Kasumi-1 (cell line): ENCODE measurements at regions not wholly inside any gene's neighbourhood (a gene's known extent, or its start where the extent isn't known, plus 50 kb on each side); places are given as distances from the start of the nearest gene placed in this dataset.
"Not testable (repeated sequence)": the region's sequence is repeated elsewhere in the genome, so short reads cannot be mapped to it uniquely, and the experiment has no call there.

Source experiments
- DNase-seq, 2 experiments: peaks; one replicate each; lab custom pipeline; 2025; lab: John Stamatoyannopoulos, UW

DNA sequence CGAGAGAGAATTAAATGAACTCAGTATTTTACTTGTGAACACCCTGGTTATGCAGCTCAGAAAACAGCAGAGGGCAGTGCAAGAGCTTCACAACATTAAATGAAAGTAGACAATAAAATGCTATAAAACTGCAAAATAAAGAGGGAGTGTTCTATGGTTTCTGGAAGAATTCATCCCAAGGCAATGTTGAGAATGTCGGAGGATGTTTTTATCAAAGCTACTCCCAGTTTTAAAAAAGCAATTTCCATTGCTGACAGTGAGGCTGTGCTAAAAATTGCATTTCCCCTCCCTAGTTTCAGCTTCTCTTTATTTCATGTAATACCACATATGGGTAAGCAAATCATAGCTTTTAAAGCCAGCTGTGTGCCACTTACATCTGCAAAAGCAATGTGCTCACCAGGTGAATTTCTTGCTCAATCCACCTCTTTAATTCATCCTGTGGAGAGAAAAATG, 296.8 kb downstream of the RAB38 start:
- peak; percentile 34 to 50 for DNase-seq

DNA sequence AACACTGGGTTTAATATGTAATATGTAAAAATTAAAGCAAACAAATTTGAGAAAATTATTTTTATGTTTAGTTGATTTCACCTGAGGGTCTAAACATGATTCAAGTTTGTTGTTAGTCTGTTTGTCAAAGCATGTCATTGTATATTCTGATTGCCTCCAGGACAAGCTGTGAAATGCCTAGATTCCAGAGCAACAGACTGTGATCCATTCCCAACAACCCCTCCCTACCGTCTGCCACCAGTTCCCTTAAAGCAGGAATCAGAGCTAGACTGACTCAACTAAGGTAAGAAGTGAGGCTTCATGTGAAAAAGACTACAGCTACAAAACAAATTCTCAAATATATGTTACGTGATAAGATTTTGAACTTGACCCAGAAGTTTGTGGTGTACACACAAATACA, 304.2 kb downstream of the RAB38 start:
- no peak for DNase-seq

DNA sequence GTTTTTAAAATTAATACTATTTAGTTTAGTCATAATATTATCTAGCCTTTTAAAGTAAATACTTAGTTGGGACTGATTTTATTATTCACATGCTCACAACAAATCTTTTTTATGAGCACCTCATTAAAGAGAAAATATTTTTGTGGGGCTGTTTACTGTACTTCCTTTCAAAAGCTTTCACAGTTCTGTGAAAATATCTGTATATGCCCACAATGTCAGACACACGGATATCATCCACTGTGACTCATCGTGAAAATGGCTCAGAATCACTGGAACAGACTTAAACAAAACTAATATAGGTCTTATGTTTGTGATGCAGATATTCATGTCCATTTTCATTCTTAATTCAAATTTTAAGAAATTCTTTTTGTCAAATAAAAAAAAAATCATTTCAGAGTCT, 305.2 kb downstream of the RAB38 start:
- DNase-seq, result no peak

DNA sequence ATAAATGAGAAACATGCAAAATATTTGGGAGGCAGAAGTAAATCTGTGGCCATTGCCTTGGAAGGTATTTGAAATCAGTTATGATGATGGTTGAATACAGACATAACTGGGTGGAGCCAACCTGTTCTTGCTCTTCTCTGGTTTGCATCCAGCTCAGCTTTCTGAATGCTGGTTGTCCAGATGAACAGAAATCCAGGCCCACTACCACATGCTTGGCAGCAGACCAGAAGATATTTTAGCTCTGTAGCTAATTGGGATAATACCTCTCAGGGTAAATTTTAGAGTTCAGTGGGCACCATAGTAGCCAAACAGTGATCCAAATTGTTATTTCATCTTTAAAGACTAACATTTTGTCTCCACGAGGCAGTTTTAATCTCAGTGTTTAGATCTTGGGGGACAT, 308.3 kb downstream of the RAB38 start:
- no peak for DNase-seq

DNA sequence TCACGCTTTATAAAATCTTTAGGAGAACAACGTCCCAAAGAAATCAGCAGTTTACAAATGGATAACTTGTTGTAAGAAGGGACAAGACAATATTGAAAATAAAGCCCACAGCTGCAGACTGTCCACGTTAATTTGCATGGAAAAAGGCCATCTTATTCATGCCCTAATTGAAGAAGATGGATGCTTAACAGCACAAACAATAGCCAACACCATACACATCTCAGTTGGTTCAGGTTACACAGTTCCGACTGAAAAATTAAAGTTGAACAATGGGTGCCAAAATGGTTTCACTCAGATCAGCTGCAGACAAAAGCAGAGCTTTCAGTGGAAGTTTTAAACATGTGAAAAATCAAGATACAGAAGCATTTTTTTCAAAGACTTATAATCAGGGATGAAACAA, 314.2 kb downstream of the RAB38 start:
- no peak for DNase-seq

DNA sequence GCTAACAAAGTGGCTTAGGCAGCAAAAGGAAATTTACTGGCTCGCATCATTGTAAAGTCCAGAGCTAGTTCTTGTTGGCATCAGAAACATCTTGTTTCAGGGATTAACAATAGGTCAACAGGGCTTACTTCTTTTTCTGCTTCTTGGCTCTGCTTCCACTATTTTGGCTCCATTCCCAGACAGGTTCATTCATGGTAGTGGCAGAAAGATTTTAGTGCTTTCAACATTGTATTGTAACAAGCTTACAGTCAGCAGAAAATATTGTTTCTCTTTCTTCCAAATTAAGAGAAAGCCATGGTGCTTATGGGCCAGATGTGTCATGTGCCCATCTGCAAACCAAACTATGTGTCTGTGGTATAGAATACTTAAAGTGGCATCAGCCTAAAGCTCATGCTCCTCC, 315.6 kb downstream of the RAB38 start:
- no peak for DNase-seq

DNA sequence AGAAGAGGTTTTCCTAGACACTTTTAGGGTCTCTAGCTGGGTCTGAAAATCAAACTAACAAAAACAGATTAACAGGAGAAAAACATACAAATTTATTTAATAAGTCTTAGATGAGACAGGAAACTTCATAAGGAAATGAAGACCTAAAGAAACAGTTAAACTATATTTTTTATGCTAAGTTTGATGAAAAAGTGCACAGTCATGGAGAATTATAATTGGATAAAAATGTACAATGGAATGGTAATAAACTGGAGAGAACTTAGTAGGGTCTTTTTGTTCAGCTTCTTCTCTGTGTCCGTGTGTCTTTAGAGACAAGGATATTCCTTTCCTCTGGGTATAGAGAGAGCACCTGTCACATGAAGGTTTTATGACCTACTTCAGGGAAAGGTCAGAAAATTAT, 323.4 kb downstream of the RAB38 start:
- no peak for DNase-seq

DNA sequence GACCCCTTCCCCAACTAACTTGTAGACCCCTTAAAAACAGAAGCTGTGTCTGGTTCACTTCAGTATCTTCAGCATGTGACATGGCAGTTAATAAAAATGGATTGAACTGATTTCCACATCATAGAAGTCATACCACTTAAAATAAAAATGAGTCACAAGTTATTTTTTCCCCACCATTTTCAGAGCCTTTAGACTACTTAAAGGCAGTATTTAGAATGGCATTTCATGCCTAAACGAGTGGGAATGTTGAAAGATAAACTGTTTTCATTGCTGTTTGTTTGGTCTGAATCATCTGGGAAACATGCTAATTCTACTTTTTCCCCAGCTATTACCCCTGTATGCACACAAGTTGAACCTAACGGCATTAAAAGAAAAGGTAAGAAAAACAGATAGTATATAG, 324.0 kb downstream of the RAB38 start:
- no peak for DNase-seq

DNA sequence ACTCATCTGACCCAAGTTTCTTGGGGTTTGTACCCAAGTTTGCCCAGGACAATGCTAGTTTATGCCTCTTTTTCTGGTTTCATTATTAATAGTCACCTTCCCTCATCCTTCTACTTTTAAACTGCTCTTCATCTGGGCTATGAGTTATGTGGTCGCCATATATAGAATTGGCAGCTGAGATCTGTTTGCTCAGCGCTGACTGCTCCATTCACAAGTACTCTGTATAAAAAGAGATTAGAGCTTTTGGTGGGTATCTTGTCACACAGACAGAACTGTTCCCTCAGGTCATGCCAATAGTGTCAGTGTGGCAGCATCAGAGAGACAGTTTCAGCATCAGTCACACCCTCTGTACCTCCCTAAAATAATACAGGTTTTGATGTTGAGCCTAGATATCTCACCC, 326.0 kb downstream of the RAB38 start:
- no peak for DNase-seq

DNA sequence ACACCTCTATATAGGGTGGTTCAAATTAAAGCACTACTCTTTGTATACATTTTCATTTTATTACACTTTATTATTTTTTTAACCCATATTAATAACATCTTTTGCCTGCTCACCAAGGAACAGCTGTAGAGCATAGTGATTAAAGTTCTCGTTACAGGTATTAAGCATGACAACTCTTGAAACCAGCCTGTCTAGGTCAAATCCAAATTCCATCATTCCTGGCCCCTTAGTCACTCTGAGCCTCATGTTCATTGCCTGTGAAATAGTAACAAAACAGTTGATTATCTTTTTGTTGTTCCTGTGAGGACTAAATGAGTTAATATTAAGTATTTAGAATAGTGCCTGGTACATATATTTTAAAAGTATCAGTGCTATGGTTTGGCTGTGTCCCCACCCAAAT, 334.5 kb downstream of the RAB38 start:
- DNase-seq, result no peak

DNA sequence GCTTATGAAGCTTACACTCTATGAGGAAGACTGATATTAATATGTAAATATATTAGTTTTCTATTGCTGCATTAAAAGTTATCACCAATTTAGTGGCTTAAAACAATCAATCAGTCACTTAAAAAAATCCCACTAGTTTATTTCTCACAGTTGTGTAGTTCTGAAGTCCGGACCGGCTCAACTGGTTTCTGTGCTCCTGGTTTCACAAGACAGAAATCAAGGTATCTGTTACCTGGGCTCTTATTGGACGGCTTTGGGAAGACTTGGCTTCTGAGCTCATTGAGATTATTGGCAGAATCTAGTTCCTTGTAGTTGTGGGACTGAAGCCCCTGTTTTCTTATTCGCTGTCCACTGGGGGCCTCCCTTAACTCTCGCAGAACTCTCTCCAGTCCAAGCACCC, 343.0 kb downstream of the RAB38 start:
- no peak for DNase-seq

DNA sequence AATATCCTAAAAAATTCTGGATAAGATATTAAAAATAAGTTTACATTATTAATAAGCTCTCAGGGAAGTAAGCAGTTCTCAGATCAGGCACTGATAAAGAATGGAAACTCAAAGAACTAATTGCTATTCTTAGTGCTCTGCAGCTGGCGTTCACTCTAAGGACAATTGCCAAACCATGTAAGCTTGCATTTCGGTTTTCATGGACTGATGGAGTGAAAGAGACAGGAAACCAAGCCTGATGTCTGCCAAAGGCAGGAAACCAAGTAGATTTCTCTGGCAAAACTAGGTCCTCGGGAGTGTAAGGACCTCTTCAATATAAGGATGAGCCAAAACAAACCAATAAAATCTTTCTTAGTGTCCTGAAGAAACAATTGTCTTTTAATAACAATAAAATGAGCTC, 355.2 kb downstream of the RAB38 start:
- no peak for DNase-seq

DNA sequence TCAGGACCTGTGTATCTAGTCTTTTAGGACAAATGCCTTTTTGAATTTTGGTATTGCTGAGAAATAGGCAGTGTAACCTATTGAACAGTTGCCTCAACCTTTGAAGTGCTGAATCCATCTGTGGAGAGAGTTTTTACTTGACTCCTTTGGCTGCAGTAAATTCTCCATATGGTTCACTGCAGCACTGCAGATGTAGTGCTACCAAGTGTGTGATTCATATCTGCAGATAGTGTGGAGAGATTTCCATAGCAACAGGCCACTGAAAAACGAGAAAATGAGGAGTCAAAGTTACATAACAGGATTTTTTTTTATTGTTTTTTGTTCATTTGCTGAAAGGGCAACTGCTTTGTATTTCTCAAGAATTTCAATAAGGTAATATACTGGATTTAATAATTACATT, 356.1 kb downstream of the RAB38 start:
- DNase-seq, result no peak

DNA sequence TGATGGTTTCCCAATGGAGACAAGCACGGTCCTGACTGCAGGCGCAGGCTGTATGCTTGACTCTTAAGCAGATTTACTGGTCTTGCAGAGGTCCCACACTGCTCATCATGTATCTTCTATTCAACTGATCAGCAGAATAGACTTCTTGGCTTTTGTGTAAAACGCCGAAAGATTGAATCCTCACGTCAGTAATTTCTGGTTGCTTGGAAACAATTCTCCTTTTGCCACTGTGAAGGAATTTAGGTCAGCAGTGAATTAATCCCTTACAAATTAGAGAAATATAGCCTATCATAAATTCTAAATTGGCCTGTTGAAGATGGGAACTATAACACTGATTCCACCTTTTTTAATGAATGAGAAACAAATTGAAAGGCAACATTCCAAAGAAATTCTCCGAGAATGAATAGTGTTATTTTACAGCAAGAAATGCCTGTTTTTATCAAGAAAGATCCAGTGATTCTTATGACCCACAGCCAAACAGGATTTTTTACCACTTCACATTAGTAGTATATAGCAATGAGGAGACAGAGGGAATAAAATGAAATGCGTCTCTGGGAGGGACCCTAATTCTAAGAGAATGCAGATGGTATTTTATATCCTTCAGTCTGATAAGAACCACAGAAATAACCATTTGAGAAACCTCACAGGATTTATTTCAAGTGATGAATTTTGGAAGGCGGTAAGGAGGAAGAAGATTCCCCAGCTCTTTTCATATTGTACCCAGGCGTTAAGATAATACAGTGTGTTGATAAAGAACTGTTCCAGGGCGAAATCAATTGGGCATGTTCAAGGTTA, 362.5 kb downstream of the RAB38 start:
- no peak for DNase-seq

DNA sequence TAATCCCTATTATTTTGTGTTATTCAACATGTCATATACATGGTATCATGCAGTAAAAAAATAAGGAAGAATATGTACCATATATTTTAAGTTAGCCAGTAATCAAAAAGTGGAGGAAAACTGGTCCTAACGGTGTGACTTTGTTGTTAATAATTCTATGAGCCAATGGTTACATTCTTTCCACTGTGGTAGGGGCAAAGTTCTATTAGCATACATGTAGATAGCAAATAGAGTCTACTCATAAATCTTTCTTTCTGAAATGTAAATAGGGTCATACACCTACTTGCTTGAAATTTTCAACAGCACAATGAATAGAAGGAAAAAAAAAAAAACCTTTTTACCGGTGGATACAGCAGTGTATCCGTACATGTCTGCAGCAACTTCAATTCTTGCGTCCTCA, 364.8 kb downstream of the RAB38 start:
- no peak for DNase-seq

DNA sequence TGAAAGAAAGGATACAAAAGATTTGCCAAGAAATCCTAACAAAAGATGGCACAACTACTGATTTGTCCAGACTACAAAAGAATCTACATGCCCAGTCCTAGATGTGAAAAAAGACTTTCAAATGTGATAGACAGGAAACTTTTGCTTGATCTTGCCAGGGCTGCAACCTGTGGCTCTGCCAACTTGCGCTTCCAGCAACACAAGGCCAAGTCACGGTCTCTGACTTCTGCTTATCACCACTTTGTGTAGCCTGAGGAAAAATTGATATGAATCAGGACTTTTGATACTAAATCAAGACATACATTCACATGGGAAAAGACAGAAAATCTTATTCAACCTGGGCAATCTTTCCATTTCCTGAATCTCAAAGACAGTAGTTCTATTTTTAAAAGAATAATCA, 366.0 kb downstream of the RAB38 start:
- no peak for DNase-seq

DNA sequence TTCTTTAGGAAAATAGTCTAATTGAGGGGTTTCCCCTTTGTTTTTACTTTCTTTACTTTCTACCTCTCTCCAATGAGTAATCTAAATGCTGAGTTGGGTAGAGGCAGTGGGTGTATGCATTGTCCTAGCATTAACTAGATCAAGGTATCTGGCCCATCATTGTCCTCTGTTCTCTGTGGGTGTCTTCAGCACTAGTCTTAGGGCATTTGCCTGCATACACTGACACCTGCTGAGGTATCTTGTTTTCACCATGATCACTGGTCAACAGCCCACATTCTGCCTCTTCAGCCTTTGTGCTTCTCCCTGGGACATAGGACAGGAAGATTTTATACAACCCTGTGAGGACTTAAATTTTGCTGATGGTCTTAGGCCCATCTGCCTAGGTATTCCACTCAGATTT, 371.1 kb downstream of the RAB38 start:
- no peak for DNase-seq

DNA sequence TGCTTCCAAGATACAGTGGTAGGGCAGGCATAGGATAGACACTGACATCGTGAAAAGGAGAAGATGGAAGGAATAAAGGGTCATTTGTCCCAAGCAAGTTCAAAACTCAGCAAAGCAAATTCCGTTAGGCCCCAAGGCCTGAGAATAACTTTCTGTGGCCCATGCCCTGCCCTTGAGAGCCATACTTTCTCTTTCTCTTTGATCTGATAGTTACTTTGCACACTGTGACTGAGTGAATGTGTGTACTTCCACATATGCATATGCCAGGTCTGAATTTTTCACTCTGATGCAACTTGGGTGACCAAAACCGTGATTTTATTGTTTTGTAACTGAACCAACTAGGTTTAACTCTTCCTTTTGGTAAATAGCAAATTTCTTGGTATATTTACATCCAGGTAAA, 371.5 kb downstream of the RAB38 start:
- DNase-seq, result no peak

DNA sequence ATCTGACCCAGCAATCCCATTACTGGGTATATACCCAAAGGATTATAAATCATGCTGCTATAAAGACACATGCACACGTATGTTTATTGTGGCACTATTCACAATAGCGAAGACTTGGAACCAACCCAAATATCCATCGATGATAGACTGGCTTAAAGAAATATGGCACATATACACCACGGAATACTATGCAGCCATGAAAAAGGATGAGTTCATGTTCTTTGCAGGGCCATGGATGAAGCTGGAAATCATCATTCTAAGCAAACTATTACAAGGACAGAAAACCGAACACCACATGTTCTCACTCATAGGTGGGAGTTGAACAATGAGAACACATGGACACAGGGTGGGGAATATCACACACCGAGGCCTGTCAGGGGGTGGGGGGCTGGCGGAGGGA, 390.4 kb downstream of the RAB38 start:
- DNase-seq, result not testable (repeated sequence)

DNA sequence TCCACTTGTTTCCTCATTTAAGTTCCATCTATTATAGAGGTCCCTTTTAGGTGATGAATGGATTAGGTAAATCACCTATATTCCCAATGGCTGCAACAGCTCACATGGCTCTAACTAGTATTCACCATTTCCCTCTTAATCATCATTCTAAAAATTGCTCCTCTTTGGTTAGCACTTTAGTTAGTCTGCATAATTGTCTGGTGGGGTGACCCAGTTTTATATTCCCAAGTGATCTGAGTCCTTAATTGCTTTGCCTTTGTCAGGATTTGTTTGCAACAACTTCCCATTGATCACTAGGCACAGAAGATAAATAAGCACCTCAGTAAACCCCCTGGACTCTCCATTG, 395.2 kb downstream of the RAB38 start:
- no peak for DNase-seq

DNA sequence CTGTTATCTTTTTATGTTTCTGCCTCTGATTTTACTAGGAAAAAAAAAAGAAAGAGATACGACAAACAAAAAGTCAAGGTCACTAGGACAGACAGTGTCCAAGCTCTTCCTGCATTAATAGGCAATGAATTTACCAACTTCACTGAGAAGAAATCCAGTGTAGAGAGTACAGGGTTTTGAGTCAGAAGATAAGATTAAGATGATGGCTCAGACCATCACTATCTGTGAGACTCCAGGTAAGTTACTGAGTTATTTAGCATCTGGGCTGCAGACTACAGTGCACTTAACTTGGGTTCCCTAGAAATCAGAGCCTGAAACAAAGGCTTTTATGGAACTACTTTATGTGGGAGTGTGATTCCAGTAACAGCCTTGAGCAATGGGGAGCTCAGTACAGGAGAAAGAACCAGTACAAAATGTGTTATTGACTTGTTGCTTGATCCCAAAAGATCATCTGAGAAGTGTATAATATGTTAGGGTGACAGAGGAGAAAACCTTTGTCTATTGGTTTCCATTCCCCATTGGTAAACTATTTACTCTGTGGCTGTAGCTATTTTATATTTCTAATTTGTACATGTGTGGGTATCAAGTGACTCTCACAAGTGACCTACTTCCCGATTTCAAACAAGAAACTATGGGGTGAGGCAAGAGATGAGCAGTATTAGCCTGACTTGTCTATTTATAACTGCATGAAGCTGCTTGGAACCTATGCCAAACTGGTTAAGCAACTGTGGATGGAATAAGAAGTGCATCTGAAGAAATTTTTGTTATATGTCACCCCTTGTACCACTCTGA, 395.8 kb downstream of the RAB38 start:
- DNase-seq, result no peak

DNA sequence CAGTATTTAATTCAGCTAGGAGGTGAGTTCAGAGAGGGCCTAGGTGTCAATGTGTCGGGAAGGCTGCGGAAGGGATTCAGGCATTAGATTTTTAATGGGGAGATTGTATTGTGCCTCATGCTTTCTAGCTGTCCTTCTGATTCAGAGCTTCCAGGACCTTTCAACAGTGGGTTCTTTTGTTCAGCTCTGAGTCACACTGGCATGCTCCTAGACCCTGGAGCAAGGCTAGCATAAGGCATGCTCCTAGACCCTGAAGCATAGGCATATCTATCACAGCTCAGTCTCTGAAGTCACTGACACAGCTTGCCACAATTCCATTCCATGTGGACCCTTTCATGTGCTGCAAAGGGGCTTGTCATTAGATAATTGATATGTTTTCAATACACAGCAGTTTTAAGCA, 396.9 kb downstream of the RAB38 start:
- DNase-seq, result no peak

DNA sequence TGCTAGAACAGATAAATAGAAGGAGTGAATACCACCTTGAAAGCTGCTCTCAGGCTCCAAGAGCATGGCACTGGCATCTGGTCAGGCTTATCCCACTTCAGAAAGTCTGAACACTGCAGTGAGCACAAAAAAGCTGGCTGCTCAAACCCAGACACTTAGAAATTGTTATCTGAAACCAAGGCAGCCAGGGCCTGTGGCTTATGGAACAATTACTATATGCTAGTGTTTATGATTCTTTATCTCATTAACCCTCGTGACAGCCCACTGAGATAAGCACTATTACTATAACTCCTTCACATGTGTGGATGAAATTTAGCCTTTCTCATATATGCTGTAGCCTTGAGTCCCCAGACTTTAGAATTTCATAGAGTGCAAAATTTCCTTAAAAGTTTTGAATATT, 400.2 kb downstream of the RAB38 start:
- DNase-seq, result no peak

DNA sequence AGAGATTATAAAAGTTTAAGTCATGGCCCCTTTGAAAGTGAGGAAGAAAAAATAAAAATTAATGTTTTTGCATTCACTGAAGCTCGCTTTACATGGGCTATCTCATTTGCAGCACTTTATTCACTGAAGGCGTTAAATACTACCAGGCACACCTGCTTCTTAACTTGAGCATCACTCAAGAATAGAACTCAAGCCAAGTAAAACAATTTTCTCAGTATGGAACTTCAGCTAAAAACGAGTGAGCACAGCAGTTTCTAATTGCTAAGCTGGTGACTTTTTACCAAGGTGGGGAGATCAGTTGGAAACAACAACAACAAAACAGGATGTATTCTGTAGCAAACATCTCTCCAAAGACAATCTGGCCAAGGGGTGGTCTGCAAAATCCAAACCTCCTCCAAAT, 405.6 kb downstream of the RAB38 start:
- DNase-seq, result no peak
